ENCODE measurements at regions not wholly inside any gene's neighbourhood (a gene's known extent, or its start where the extent isn't known, plus 50 kb on each side); places are given as distances from the start of the nearest gene placed in this dataset.

DNA sequence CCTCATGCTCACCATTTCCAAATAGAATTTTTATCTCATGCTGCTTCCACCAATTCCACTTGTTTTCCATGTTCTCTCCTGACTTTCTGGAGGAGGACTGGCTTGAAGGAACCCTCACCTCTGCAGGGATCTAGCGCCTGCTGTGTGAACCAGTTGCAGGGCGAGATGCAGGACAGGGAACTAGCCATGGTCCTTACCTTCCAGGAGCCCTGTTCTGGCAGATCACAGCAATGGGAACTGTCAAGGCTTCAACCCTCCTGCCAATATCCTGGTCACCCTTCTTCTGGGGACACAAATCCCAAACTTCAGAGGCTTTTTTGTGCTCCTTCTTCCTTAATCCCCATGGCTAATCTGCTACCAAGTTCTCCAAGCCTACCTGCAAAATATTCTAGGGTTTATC is 60.4 kb upstream of the MMP2 start:
- peak in 1 of 2 donors; percentile 32 for DNase-seq
- peaks cover 0 to 30% (median 0%) of the 10 kb centered on the region in 3 donors for H3K27me3 ChIP-seq
- H3K36me3 ChIP-seq = no peaks in the 10 kb centered on the region
- H3K9me3 ChIP-seq = no peaks in the 10 kb centered on the region
- H3K4me1 ChIP-seq = no peaks in the 10 kb centered on the region
- intact Hi-C loops (cut with DNase I; ENCODE audit: low total_unique reads) = no loop called here
- 20 to 42% (median 25%) methylated on average over 2 of the region's 2 CpGs for WGBS, 5 donors
- no peak overlapping the region for H3K27ac ChIP-seq
- TF ChIP-seq, protein P1, sequence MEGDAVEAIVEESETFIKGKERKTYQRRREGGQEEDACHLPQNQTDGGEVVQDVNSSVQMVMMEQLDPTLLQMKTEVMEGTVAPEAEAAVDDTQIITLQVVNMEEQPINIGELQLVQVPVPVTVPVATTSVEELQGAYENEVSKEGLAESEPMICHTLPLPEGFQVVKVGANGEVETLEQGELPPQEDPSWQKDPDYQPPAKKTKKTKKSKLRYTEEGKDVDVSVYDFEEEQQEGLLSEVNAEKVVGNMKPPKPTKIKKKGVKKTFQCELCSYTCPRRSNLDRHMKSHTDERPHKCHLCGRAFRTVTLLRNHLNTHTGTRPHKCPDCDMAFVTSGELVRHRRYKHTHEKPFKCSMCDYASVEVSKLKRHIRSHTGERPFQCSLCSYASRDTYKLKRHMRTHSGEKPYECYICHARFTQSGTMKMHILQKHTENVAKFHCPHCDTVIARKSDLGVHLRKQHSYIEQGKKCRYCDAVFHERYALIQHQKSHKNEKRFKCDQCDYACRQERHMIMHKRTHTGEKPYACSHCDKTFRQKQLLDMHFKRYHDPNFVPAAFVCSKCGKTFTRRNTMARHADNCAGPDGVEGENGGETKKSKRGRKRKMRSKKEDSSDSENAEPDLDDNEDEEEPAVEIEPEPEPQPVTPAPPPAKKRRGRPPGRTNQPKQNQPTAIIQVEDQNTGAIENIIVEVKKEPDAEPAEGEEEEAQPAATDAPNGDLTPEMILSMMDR (IDR thresholded peaks at IDR 0.05) = no peak
- TF ChIP-seq POLR2A (IDR thresholded peaks at IDR 0.05) (no peak), EP300 (IDR thresholded peaks at IDR 0.05) (no peak), POLR2AphosphoS5 (IDR thresholded peaks at IDR 0.05) (no peak)
- no peak overlapping the region for H3K4me3 ChIP-seq

DNA sequence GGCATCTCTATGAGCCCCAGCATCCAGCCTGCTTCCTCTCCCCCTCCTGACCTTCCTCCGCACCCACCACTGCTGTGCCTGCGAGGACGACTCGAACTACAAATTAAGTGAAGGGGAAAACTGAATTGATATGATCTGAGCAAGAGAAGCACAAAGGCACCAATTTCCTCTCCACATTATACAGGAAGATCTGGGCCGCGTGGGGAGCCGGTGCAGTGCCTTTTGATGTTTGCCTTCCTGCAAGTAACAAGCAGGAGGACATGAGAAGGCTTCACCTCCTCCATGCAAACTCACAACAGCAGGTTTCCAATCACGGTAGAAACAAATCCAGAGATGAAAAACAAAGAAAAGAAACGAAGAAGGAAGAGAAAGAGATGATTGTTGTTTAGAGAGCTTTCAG is 57.8 kb upstream of the MMP2 start:
- no peaks in the 10 kb centered on the region for H3K4me1 ChIP-seq
- no peaks in the 10 kb centered on the region for H3K36me3 ChIP-seq
- peaks cover 0 to 30% (median 0%) of the 10 kb centered on the region in 3 donors for H3K27me3 ChIP-seq
- H3K4me3 ChIP-seq = no peak overlapping the region
- no peak overlapping the region for H3K27ac ChIP-seq
- WGBS, 5 donors = 34 to 54% (median 46%) methylated on average over 9 of the region's 9 CpGs
- TF ChIP-seq POLR2AphosphoS5 (IDR thresholded peaks at IDR 0.05) (no peak), POLR2A (IDR thresholded peaks at IDR 0.05) (no peak), EP300 (IDR thresholded peaks at IDR 0.05) (no peak)
- TF ChIP-seq, protein P1 (IDR thresholded peaks at IDR 0.05) = no peak
- no peak for DNase-seq
- no peaks in the 10 kb centered on the region for H3K9me3 ChIP-seq
- intact Hi-C loops (cut with DNase I; ENCODE audit: low total_unique reads) = no loop called here

DNA sequence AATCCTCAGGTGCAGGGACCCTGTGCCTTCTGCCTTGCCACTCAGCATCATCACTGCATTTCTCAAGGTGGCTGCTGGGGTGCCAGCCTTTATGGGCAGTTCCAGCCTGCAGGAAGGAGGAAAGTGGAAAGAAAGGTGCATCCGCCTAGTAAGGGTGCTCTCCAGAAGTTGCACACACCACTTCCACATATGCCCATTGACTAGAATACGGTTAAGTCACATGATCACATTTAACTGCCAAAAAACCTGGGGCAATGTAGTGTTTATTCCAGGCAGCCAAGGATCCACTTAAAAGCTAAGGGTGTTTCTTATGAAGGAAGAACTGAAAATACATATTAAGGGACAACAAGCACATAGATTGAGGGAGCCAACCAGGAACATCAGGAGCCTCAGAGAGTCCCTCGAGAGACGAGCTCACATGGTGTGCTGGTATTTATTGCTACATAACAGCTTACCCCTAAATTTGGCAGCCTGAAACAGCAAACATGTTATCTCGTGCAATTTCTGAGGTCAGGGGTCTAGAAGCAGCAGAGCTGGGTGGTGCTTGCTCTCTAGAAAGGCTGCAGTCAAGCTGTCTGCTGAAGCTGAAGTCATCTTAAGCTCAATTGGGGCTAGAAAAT is 52.0 kb upstream of the MMP2 start:
- Histone ChIP-seq H3K27ac (no peak overlapping the region), H3K4me3 (no peak overlapping the region), H3K27me3 (no peaks in the 10 kb centered on the region), H3K4me1 (no peaks in the 10 kb centered on the region), H3K36me3 (no peaks in the 10 kb centered on the region), H3K9me3 (no peaks in the 10 kb centered on the region)
- TF ChIP-seq POLR2A (IDR thresholded peaks at IDR 0.05) = no peak
- TF ChIP-seq EP300 (IDR thresholded peaks at IDR 0.05) = no peak
- TF ChIP-seq, protein P1 (IDR thresholded peaks at IDR 0.05) = no peak
- intact Hi-C loops (cut with DNase I; ENCODE audit: low total_unique reads) = no loop called here
- 52 to 73% (median 69%) methylated on average over 5 of the region's 5 CpGs for WGBS, 5 donors
- DNase-seq = no peak
